Mucosa of descending colon (tissue), 3 donors: ENCODE measurements at regions not wholly inside any gene's neighbourhood (a gene's known extent, or its start where the extent isn't known, plus 50 kb on each side); places are given as distances from the start of the nearest gene placed in this dataset.

Experiments used
- ATAC-seq: fragments of 200-7000 bp; cut with Tn5 transposase; one replicate; pipeline ENCODE4 v1.9.1; 2020; ENCODE audit warnings: mild to moderate bottlenecking, moderate library complexity
- DNase-seq, 3 donors: peaks; one replicate each; pipeline ENCODE4 v3.0.0-alpha.2; 2020
- H3K36me3 ChIP-seq: fragments of 200-600 bp; one replicate; pipeline ENCODE4 v1.8.0; 2021; ENCODE audit warnings: low read depth, mild to moderate bottlenecking
- H3K4me1 ChIP-seq: fragments of 200-600 bp; one replicate; pipeline ENCODE4 v1.8.0; 2021; ENCODE audit warnings: low read depth, mild to moderate bottlenecking
- H3K4me3 ChIP-seq: fragments of 200-600 bp; one replicate; pipeline ENCODE4 v1.8.0; 2021; ENCODE audit warnings: mild to moderate bottlenecking
- H3K9me3 ChIP-seq: fragments of 200-600 bp; one replicate; pipeline ENCODE4 v1.8.0; 2021; ENCODE audit warnings: mild to moderate bottlenecking
- CTCF ChIP-seq: fragments of 200-600 bp; IDR thresholded peaks from one replicate; pipeline ENCODE4 v1.8.0; 2022; ENCODE audit warnings: antibody characterized with exemption, mild to moderate bottlenecking
- intact Hi-C, 2 donors: fragments of 100-400 bp; cut with DNase I in 1 of 2; cut with micrococcal nuclease in 1 of 2; formaldehyde crosslinking; loops; one replicate each; pipeline versions ENCODE4 v1.11.0 to v1.11.1; 2022; cut with DNase I, micrococcal nuclease
- donor health status: DM: no; HTN: no; CAD: no; lungs with moderate emphysema.
- donor health status: DM: no; HTN: no; CAD: no.
- donor health status: DM: no; HTN: yes; CAD: no.

GRCh38 chr1:36642802-36643201, 160.1 kb upstream of the CSF3R start:
- intact Hi-C loops: no loop called here

GRCh38 chr1:36641776-36642175, 159.1 kb upstream of the CSF3R start:
- Histone ChIP-seq H3K4me3 (no peak overlapping the region), H3K36me3 (no peaks in the 10 kb centered on the region), H3K4me1 (no peaks in the 10 kb centered on the region), H3K9me3 (no peaks in the 10 kb centered on the region)
- DNase-seq: no peak
- intact Hi-C loops: no loop called here
- no peak for ATAC-seq
- TF ChIP-seq CTCF: no peak

More at GRCh38 chr1:36642802-36643201, 160.1 kb upstream of the CSF3R start:
- Histone ChIP-seq H3K4me3 (no peak overlapping the region), H3K9me3 (no peaks in the 10 kb centered on the region), H3K36me3 (no peaks in the 10 kb centered on the region), H3K4me1 (no peaks in the 10 kb centered on the region)
- DNase-seq (no peak), ATAC-seq (no peak)
- TF ChIP-seq CTCF: no peak

GRCh38 chr1:36639461-36639860, 156.7 kb upstream of the CSF3R start:
- no peak for TF ChIP-seq CTCF
- ATAC-seq: no peak
- H3K9me3 ChIP-seq: no peaks in the 10 kb centered on the region
- intact Hi-C loops: no loop called here
- no peaks in the 10 kb centered on the region for H3K4me1 ChIP-seq
- H3K4me3 ChIP-seq: no peak overlapping the region
- H3K36me3 ChIP-seq: no peaks in the 10 kb centered on the region
- DNase-seq: no peak

DNA sequence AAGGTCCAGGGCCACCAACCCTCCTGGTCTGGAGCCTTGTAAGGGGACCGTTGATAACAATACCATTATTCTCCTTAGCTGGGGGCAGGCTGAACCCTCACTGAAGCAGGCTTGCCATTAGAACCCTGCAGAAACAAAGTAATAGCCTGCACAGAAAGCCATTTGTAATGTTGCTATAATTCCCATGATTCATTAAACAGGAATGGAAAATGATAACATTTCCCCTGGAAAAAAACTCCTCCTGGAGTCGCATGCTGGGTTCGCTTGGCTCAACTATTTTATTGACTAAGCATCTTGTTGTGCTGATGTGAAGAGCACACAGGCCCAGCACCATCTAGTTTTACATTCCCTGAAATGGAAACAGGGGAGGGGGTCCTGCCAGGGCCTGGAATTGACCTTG, 155.6 kb upstream of the CSF3R start:
- Histone ChIP-seq H3K9me3 (no peaks in the 10 kb centered on the region), H3K36me3 (no peaks in the 10 kb centered on the region), H3K4me1 (no peaks in the 10 kb centered on the region), H3K4me3 (no peak overlapping the region)
- DNase-seq (no peak), ATAC-seq (no peak)
- intact Hi-C loops: no loop called here
- no peak for TF ChIP-seq CTCF

DNA sequence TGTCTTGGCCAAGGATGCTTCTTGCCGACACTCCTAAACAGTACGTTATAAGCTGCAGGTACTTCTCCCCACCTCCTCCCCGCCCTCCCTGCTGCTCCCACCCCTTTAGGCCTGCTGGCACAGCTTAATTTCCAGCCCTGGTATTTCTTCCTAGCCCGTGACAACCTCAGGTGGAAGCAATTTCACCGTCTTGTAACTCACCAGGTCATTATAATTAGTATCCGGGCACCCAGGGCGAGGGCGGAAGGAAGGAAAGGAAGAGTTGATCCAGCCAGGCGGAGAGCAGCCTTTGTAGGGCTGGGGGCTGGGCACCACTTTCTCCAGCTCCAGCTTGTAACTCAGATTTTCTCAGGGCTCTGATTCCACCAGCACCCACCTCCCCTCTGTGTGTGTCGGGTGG, 153.5 kb upstream of the CSF3R start:
- no peak for ATAC-seq
- Histone ChIP-seq H3K9me3 (no peaks in the 10 kb centered on the region), H3K36me3 (no peaks in the 10 kb centered on the region), H3K4me1 (no peaks in the 10 kb centered on the region), H3K4me3 (no peak overlapping the region)
- intact Hi-C loops: no loop called here
- DNase-seq: no peak
- no peak for TF ChIP-seq CTCF

DNA sequence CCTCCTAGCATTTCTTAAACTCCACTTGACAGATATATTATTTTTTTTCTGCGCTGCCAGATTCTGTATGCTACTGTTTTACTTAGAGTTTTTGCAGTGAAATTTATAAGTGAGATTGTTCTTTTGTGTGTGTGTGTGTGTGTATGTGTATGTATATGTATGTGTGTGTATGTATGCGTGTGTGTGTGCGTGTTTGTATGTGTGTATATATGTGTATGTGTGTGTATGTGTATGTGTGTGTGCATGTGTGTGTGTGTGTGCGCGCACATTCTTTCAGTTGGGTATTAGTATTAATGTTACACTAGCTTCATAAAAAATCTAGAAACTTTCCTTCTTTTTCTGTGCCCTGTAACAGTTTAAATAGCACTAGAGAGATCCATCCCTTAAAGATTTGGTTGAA, 152.6 kb upstream of the CSF3R start:
- no peak overlapping the region for H3K4me3 ChIP-seq
- no peak for TF ChIP-seq CTCF
- intact Hi-C loops: no loop called here

More for the DNA sequence above, 152.6 kb upstream of the CSF3R start:
- DNase-seq (no peak), ATAC-seq (no peak)
- no peaks in the 10 kb centered on the region for H3K9me3 ChIP-seq
- H3K4me1 ChIP-seq: no peaks in the 10 kb centered on the region
- no peaks in the 10 kb centered on the region for H3K36me3 ChIP-seq
